HCT116 (cell line): ENCODE measurements at regions not wholly inside any gene's neighbourhood (a gene's known extent, or its start where the extent isn't known, plus 50 kb on each side); places are given as distances from the start of the nearest gene placed in this dataset.

ENCODE experiments used
- CTCF ChIP-seq, 3 experiments: fragments of 200-600 bp in 1 of 3; sonication (generic) in 1 of 3; IDR thresholded peaks in 2 of 3; conservative IDR thresholded peaks in 1 of 3; 2 replicates each; pipeline ENCODE4 v1.5.1; 2012 to 2017; ENCODE audit warnings: low read depth in 2 of 3, low read length in 2 of 3, antibody characterized with exemption in 1 of 3, borderline replicate concordance in 1 of 3, control low read depth in 1 of 3, mild to moderate bottlenecking in 1 of 3, mixed read lengths in 1 of 3, mixed run types in 1 of 3, moderate library complexity in 1 of 3; ENCODE audit not compliant: insufficient read depth in 1 of 3
- EGR1 ChIP-seq: IDR thresholded peaks from 2 replicates; pipeline ENCODE4 v1.6.1; 2012; ENCODE audit warnings: low read depth
- ELF1 ChIP-seq: IDR thresholded peaks from 2 replicates; pipeline ENCODE4 v1.6.1; 2012; ENCODE audit warnings: low read depth, borderline replicate concordance
- EZH2 ChIP-seq: fragments of 200-600 bp; sonication (generic); IDR thresholded peaks from 2 replicates; pipeline ENCODE4 v1.6.1; 2017; ENCODE audit warnings: antibody characterized with exemption, mixed run types
- EZH2phosphoT487 ChIP-seq: fragments of 200-600 bp; IDR thresholded peaks from 2 replicates; pipeline ENCODE4 v1.6.1; 2018; ENCODE audit warnings: antibody characterized with exemption, borderline replicate concordance
- FOSL1 ChIP-seq: IDR thresholded peaks from 2 replicates; pipeline ENCODE4 v1.6.1; 2012; ENCODE audit warnings: low read depth
- MAX ChIP-seq: IDR thresholded peaks from 2 replicates; pipeline ENCODE4 v1.6.1; 2012
- POLR2A ChIP-seq: IDR thresholded peaks from 2 replicates; pipeline ENCODE4 v1.7.0; 2011; ENCODE audit warnings: borderline replicate concordance; ENCODE audit not compliant: insufficient read depth, insufficient read length; ENCODE audit errors: extremely low read depth
- POLR2AphosphoS5 ChIP-seq: IDR thresholded peaks from 2 replicates; pipeline ENCODE4 v1.6.1; 2011; ENCODE audit warnings: mild to moderate bottlenecking, low read depth, low read length, moderate library complexity
- RAD21 ChIP-seq: IDR thresholded peaks from 2 replicates; pipeline ENCODE4 v1.6.1; 2012; ENCODE audit warnings: low read depth, mild to moderate bottlenecking
- REST ChIP-seq: IDR thresholded peaks from 2 replicates; pipeline ENCODE4 v1.6.1; 2012; ENCODE audit warnings: low read depth
- SIN3A ChIP-seq: IDR thresholded peaks from 2 replicates; pipeline ENCODE4 v1.6.1; 2012; ENCODE audit warnings: low read depth
- YY1 ChIP-seq: IDR thresholded peaks from 2 replicates; pipeline ENCODE4 v1.6.1; 2011; ENCODE audit warnings: low read length, low read depth, moderate library complexity, mild to moderate bottlenecking; ENCODE audit not compliant: insufficient replicate concordance; ENCODE audit errors: extremely low read depth

DNA sequence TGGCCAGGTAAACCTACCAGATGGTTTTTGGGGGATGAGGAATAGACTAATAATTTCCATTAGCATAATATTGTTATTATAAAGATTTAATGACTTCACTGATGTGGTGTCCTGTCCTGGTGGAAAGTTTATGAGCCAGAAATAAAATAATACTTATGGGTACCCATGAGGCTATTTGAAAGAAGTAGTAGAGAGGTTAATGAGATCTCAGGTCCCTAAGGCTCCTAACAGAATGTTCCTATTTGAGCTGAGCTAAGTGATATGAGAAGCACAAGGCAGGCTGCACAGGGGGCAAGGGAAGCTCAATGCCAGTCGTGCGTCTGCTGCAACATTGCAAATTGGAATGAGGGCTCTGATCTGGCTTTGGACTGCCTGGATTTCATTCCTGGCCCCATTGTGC, 174.1 kb downstream of the BMP2 start:
- TF ChIP-seq EZH2phosphoT487: no peak
- TF ChIP-seq POLR2AphosphoS5: no peak
- no peak for TF ChIP-seq ELF1
- TF ChIP-seq YY1: no peak
- TF ChIP-seq CTCF (IDR thresholded peaks at IDR 0.05 in 2 of 3, conservative IDR thresholded peaks at IDR 0.05 in 1 of 3; ENCODE audit: borderline replicate concordance in 1 of 3, insufficient read depth in 1 of 3, low read depth in 2 of 3, low read length in 2 of 3): no peak
- TF ChIP-seq EZH2: no peak
- TF ChIP-seq POLR2A: no peak
- TF ChIP-seq REST: no peak
- no peak for TF ChIP-seq MAX
- no peak for TF ChIP-seq FOSL1
- no peak for TF ChIP-seq SIN3A
- no peak for TF ChIP-seq RAD21
- no peak for TF ChIP-seq EGR1
